IPS-NIHi11 (cell line): ENCODE measurements at regions not wholly inside any gene's neighbourhood (a gene's known extent, or its start where the extent isn't known, plus 50 kb on each side); places are given as distances from the start of the nearest gene placed in this dataset.
"Not testable (repeated sequence)": the region's sequence is repeated elsewhere in the genome, so short reads cannot be mapped to it uniquely, and the experiment has no call there.

Experiments used
- DNase-seq: peaks from one replicate; pipeline ENCODE4 v3.0.0; 2012; ENCODE audit warnings: mixed read lengths, low spot score

DNA sequence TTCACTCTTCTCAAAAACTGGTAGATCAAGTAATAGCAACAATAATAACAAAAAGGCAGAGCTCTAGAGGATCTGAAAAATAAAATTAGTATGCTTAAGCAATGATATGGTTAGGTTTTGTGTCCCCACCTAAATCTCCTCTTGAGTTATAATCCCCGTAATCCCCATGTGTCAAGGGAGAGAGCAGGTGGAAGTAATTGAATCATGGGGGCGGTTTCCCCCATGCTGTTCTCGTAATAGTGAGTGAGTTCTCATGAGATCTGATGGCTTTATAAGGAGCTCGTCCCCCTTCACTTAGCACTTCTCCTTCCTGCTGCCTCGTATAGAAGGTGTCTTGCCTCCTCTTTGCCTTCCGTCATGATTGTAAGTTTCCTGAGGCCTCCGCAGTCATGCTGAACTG, 60.2 kb upstream of the ABHD2 start:
- no peak for DNase-seq

GRCh38 chr15:89030311-89030710, 57.9 kb upstream of the ABHD2 start:
- DNase-seq, result no peak

- not testable (repeated sequence) for DNase-seq
These were observed 56.5 kb upstream of the ABHD2 start for GRCh38 chr15:89031637-89032285.

DNA sequence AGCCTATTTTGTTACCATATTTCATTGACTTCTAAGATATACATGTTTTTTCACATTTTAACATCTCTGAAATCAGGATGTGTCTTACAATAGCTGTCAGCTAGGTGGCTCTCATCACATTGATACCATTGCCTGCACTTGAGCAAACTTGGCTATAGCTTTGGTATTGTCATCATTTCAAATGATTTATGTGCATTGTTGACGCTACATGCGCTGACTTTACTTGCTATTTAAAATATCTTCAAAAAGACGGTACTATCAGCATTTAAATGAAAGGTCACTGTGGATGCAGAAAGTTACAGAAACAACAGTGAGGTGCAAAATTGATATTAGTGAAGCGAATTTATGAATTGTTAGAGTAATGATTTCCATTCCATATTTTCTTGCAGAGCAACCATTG, 54.0 kb upstream of the ABHD2 start:
- no peak for DNase-seq

GRCh38 chr15:89035150-89035549, 53.1 kb upstream of the ABHD2 start:
- DNase-seq, result no peak

GRCh38 chr15:89035658-89036057, 52.6 kb upstream of the ABHD2 start:
- DNase-seq, result no peak

DNA sequence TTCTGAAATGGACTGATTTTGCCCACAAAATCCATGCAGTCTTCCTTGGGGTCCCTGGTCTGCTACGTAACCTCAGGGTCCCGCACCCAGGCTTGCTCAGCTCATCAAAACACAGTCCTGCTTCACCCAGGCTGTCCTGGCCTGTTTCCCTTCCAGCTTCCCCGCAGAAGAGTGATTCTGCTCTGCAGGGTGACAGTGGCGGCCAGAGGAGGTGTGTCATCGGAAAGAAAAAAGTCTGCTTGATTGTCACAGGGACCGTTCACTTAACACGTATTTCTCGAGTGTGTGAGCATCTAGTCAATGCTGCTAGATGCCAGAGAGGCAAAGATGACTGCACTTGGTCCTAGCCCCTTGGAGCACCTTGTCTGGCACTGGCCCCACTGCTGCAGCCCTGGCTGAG, 50.1 kb upstream of the ABHD2 start:
- no peak for DNase-seq
